ENCODE measurements at regions not wholly inside any gene's neighbourhood (a gene's known extent, or its start where the extent isn't known, plus 50 kb on each side); places are given as distances from the start of the nearest gene placed in this dataset.

DNA sequence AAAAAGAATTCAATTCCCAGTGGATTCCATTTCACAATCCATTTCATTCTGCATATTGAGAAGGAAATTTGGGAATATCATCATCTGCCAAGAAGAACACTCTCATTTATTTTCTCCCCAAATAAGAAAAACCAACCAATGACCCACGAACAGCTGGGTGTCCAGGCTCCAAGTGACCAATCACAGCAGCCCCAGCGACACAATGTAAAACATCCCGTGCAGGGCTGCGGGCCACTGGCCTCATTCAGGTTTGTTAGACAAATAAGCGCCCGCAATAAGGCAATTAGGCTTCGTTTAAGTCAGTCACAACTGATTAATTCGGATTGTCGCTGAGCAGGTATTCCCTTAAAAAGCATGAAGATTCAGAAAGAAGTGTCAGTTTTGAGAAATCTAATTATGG lies 378.6 kb downstream of the EIPR1 start (continued):
- TF ChIP-seq, protein P1, sequence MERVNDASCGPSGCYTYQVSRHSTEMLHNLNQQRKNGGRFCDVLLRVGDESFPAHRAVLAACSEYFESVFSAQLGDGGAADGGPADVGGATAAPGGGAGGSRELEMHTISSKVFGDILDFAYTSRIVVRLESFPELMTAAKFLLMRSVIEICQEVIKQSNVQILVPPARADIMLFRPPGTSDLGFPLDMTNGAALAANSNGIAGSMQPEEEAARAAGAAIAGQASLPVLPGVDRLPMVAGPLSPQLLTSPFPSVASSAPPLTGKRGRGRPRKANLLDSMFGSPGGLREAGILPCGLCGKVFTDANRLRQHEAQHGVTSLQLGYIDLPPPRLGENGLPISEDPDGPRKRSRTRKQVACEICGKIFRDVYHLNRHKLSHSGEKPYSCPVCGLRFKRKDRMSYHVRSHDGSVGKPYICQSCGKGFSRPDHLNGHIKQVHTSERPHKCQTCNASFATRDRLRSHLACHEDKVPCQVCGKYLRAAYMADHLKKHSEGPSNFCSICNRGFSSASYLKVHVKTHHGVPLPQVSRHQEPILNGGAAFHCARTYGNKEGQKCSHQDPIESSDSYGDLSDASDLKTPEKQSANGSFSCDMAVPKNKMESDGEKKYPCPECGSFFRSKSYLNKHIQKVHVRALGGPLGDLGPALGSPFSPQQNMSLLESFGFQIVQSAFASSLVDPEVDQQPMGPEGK (CRISPR knock-in tag; IDR thresholded peaks at IDR 0.05; ENCODE audit: borderline replicate concordance), result no peak
- no peak for TF ChIP-seq ZNF8 (CRISPR knock-in tag; IDR thresholded peaks at IDR 0.05)

DNA sequence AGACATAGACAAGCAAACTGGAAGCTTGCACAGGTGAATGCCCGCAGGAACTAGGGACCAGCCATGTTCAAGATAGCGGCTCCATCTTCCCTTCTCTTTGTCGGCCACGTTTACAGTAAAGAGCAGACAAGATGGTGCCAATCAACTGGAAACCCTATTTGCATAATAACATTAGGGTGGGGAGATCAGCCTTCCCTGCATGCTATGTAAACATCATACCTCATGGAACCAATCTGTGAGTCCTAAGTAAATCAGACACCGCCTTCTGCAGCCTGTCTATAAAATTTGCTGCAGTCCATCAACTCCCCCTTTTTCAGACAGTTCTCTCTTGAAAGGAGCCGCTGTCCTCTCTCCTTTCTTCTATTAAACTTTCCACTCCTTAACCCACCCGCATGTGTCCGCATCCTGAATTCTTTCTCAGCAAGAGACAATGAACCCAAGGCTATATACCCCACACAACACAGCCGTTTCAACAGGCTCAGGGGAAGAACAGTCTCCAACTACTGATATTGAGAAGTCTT lies 384.4 kb downstream of the EIPR1 start:
- TF ChIP-seq ZNF8 (CRISPR knock-in tag; IDR thresholded peaks at IDR 0.05), result no peak
- no peak for TF ChIP-seq TCF4 (CRISPR knock-in tag; IDR thresholded peaks at IDR 0.05; ENCODE audit: borderline replicate concordance)
- TF ChIP-seq OSR1 (CRISPR knock-in tag; IDR thresholded peaks at IDR 0.05), result no peak
- no peak for TF ChIP-seq POU6F1 (CRISPR knock-in tag; IDR thresholded peaks at IDR 0.05; ENCODE audit: borderline replicate concordance, low read depth)
- TF ChIP-seq ZFP30 (CRISPR knock-in tag; IDR thresholded peaks at IDR 0.05), result no peak
- TF ChIP-seq ZFP3 (CRISPR knock-in tag; IDR thresholded peaks at IDR 0.05), result no peak
- no peak for TF ChIP-seq SNAI2 (CRISPR knock-in tag; IDR thresholded peaks at IDR 0.05)
- no peak for TF ChIP-seq ARNTL (CRISPR knock-in tag; IDR thresholded peaks at IDR 0.05; ENCODE audit: borderline replicate concordance, low read depth)
- TF ChIP-seq CSDC2 (CRISPR knock-in tag; IDR thresholded peaks at IDR 0.05), result no peak
- TF ChIP-seq ZNF565 (CRISPR knock-in tag; conservative IDR thresholded peaks at IDR 0.05; ENCODE audit: low read depth), result no peak
- TF ChIP-seq, protein P1 (CRISPR knock-in tag; IDR thresholded peaks at IDR 0.05; ENCODE audit: borderline replicate concordance), result no peak

GRCh38 chr2:2992634-2993033 lies 385.0 kb downstream of the EIPR1 start:
- ATAC-seq, result no peak
- no peak for TF ChIP-seq ZNF8 (CRISPR knock-in tag; IDR thresholded peaks at IDR 0.05)
- no peak for TF ChIP-seq ZFP3 (CRISPR knock-in tag; IDR thresholded peaks at IDR 0.05)
- TF ChIP-seq ZC3H10 (CRISPR knock-in tag; IDR thresholded peaks at IDR 0.05), result no peak
- TF ChIP-seq ESRRG (CRISPR knock-in tag; IDR thresholded peaks at IDR 0.05), result no peak
- no peak for TF ChIP-seq CREB5 (CRISPR knock-in tag; IDR thresholded peaks at IDR 0.05; ENCODE audit: low read depth)
- TF ChIP-seq TCF4 (CRISPR knock-in tag; IDR thresholded peaks at IDR 0.05; ENCODE audit: borderline replicate concordance), result no peak
- no peak for TF ChIP-seq ZFP30 (CRISPR knock-in tag; IDR thresholded peaks at IDR 0.05)
- no peak for TF ChIP-seq ARNTL (CRISPR knock-in tag; IDR thresholded peaks at IDR 0.05; ENCODE audit: borderline replicate concordance, low read depth)
- TF ChIP-seq ISL1 (CRISPR knock-in tag; IDR thresholded peaks at IDR 0.05), result no peak
- no peak for TF ChIP-seq CSDC2 (CRISPR knock-in tag; IDR thresholded peaks at IDR 0.05)
- no peak for TF ChIP-seq OSR1 (CRISPR knock-in tag; IDR thresholded peaks at IDR 0.05)
- TF ChIP-seq TOX (CRISPR knock-in tag; IDR thresholded peaks at IDR 0.05; ENCODE audit: borderline replicate concordance), result no peak

More for the DNA sequence above, 384.4 kb downstream of the EIPR1 start:
- no peak for ATAC-seq

GRCh38 chr2:2985020-2985419 lies 392.6 kb downstream of the EIPR1 start:
- ATAC-seq, result no peak
- TF ChIP-seq ZNF8 (CRISPR knock-in tag; IDR thresholded peaks at IDR 0.05) (no peak), BACH2 (CRISPR knock-in tag; IDR thresholded peaks at IDR 0.05; ENCODE audit: borderline replicate concordance) (no peak), GLIS3 (CRISPR knock-in tag; IDR thresholded peaks at IDR 0.05) (no peak), ESRRG (CRISPR knock-in tag; IDR thresholded peaks at IDR 0.05) (no peak), TCF4 (CRISPR knock-in tag; IDR thresholded peaks at IDR 0.05; ENCODE audit: borderline replicate concordance) (no peak)

DNA sequence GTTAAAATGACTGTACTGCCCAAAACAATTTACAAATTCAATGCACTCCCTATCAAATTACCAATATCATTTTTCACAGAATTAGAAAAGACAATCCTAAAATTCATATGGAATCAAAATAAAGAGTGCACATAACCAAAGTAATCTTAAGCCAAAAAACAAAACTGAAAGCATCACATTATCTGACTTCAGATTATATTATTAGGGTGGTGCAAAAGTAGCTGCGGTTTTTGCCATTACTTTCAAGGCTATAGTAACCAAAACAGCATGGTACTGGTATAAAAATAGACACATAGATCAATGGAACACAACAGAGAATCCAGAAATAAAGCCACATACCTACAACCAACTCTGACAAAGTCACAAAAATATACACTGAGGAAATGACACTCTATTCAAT lies 396.6 kb downstream of the EIPR1 start:
- ATAC-seq, result no peak
- TF ChIP-seq PPARA (CRISPR knock-in tag; IDR thresholded peaks at IDR 0.05; ENCODE audit: borderline replicate concordance) (no peak), CREB5 (CRISPR knock-in tag; IDR thresholded peaks at IDR 0.05; ENCODE audit: low read depth) (no peak), OSR1 (CRISPR knock-in tag; IDR thresholded peaks at IDR 0.05) (no peak), ESRRG (CRISPR knock-in tag; IDR thresholded peaks at IDR 0.05) (no peak), ZFP3 (CRISPR knock-in tag; IDR thresholded peaks at IDR 0.05) (no peak), POU6F1 (CRISPR knock-in tag; IDR thresholded peaks at IDR 0.05; ENCODE audit: borderline replicate concordance, low read depth) (no peak), ARNTL (CRISPR knock-in tag; IDR thresholded peaks at IDR 0.05; ENCODE audit: borderline replicate concordance, low read depth) (no peak), GLIS3 (CRISPR knock-in tag; IDR thresholded peaks at IDR 0.05) (no peak), RARB (CRISPR knock-in tag; IDR thresholded peaks at IDR 0.05) (no peak), ZFP30 (CRISPR knock-in tag; IDR thresholded peaks at IDR 0.05) (no peak), SNAI2 (CRISPR knock-in tag; IDR thresholded peaks at IDR 0.05) (no peak), ZNF70 (CRISPR knock-in tag; IDR thresholded peaks at IDR 0.05) (no peak), BACH2 (CRISPR knock-in tag; IDR thresholded peaks at IDR 0.05; ENCODE audit: borderline replicate concordance) (no peak)

All from SK-N-SH treated with all-trans-retinoic acid at 6 μM for 48 hours (cell line).